IMR-90 (cell line): ENCODE measurements at regions not wholly inside any gene's neighbourhood (a gene's known extent, or its start where the extent isn't known, plus 50 kb on each side); places are given as distances from the start of the nearest gene placed in this dataset.

Source experiments
- ATAC-seq: fragments of 200-7000 bp; cut with Tn5 transposase; 2 replicates; pipeline ENCODE4 v1.9.1; 2020; ENCODE audit warnings: low read depth, mild to moderate bottlenecking, moderate library complexity
- BruUV-seq: library from RNA; stranded (reverse); fragments of 400-500 nt; replicated peaks from 2 replicates; lab custom pipeline; 2021; lab: Mats Ljungman, UMichigan
- CTCF ChIA-PET: fragments of 300-600 bp; formaldehyde crosslinking; extraction: SDS; loops from one replicate; lab custom pipeline; 2021; ENCODE audit warnings: antibody characterized with exemption; lab: Yijun Ruan, JAX
- POLR2A ChIA-PET: fragments of 300-600 bp; sonication (Branson Sonifier 250); formaldehyde crosslinking; loops from one replicate; lab custom pipeline; 2022; ENCODE audit warnings: antibody characterized with exemption; ENCODE audit not compliant: unreplicated experiment; lab: Charles Lee
- DNase-seq: peaks from one replicate; pipeline ENCODE4 v3.0.0; 2013
- H2AFZ ChIP-seq: replicated peaks from 2 replicates; pipeline ENCODE3; 2013; ENCODE audit warnings: low read length, mild to moderate bottlenecking; ENCODE audit not compliant: poor library complexity
- H2AK5ac ChIP-seq: 2 replicates; pipeline ENCODE4 v1.6.1; 2013; ENCODE audit warnings: low read depth, low read length, inconsistent platforms
- H2AK9ac ChIP-seq: replicated peaks from 2 replicates; pipeline ENCODE3; 2013; ENCODE audit warnings: mild to moderate bottlenecking, low read depth, low read length, moderate library complexity; ENCODE audit not compliant: poor library complexity
- H2BK120ac ChIP-seq: 2 replicates; pipeline ENCODE4 v1.6.1; 2013; ENCODE audit warnings: low read depth, low read length, inconsistent platforms
- H2BK15ac ChIP-seq: 3 replicates; pipeline ENCODE4 v1.6.1; 2013; ENCODE audit warnings: low read depth, low read length, inconsistent platforms
- H2BK20ac ChIP-seq: 2 replicates; pipeline ENCODE4 v1.6.1; 2013; ENCODE audit warnings: low read depth, mild to moderate bottlenecking, inconsistent platforms, low read length, moderate library complexity
- H2BK5ac ChIP-seq: 2 replicates; pipeline ENCODE4 v1.6.1; 2013; ENCODE audit warnings: mild to moderate bottlenecking, low read depth, low read length, inconsistent platforms; ENCODE audit not compliant: poor library complexity, severe bottlenecking
- H3K14ac ChIP-seq: replicated peaks from 2 replicates; pipeline ENCODE4 v1.6.1; 2013; ENCODE audit warnings: low read depth, low read length, inconsistent platforms
- H3K18ac ChIP-seq: 2 replicates; pipeline ENCODE4 v1.6.1; 2013; ENCODE audit warnings: low read depth, low read length, control low read depth
- H3K23ac ChIP-seq: 2 replicates; pipeline ENCODE4 v1.6.1; 2013; ENCODE audit warnings: low read depth, low read length, inconsistent platforms
- H3K27ac ChIP-seq: 2 replicates; pipeline ENCODE4 v1.5.1; 2013; ENCODE audit warnings: mild to moderate bottlenecking, control low read depth, low read length; ENCODE audit not compliant: insufficient read depth
- H3K27me3 ChIP-seq: 2 replicates; pipeline ENCODE4 v1.6.1; 2013; ENCODE audit warnings: low read length; ENCODE audit not compliant: control insufficient read depth, insufficient read depth
- H3K36me3 ChIP-seq: 2 replicates; pipeline ENCODE4 v1.6.1; 2013; ENCODE audit warnings: low read length, mixed read lengths; ENCODE audit not compliant: control insufficient read depth, insufficient read depth
- H3K4ac ChIP-seq: 2 replicates; pipeline ENCODE4 v1.6.1; 2013; ENCODE audit warnings: low read depth, low read length, inconsistent platforms
- H3K4me1 ChIP-seq: 2 replicates; pipeline ENCODE4 v1.6.1; 2013; ENCODE audit warnings: low read length, mixed read lengths; ENCODE audit not compliant: control insufficient read depth, insufficient read depth
- H3K4me2 ChIP-seq: 2 replicates; pipeline ENCODE4 v1.6.1; 2013; ENCODE audit warnings: low read depth, mild to moderate bottlenecking, control low read depth, low read length, moderate library complexity
- H3K4me3 ChIP-seq: 2 replicates; pipeline ENCODE4 v1.5.1; 2013; ENCODE audit warnings: low read depth, mild to moderate bottlenecking, control low read depth, low read length, moderate library complexity; ENCODE audit not compliant: insufficient read depth
- H3K56ac ChIP-seq: 2 replicates; pipeline ENCODE4 v1.6.1; 2013; ENCODE audit warnings: low read length, inconsistent platforms; ENCODE audit not compliant: insufficient read depth; ENCODE audit errors: extremely low read depth
- H3K79me1 ChIP-seq, 2 experiments: 2 replicates each; pipeline ENCODE4 v1.6.1; 2013; ENCODE audit warnings: low read length in 2 of 2, inconsistent platforms in 1 of 2, low read depth in 1 of 2
- H3K9ac ChIP-seq: 2 replicates; pipeline ENCODE4 v1.6.1; 2013; ENCODE audit warnings: low read depth, low read length, control low read depth
- H3K9me1 ChIP-seq: 2 replicates; pipeline ENCODE4 v1.6.1; 2013; ENCODE audit warnings: low read length, inconsistent platforms; ENCODE audit not compliant: insufficient read depth
- H3K9me3 ChIP-seq: 2 replicates; pipeline ENCODE4 v1.6.1; 2013; ENCODE audit warnings: low read length; ENCODE audit not compliant: control insufficient read depth, insufficient read depth
- H4K20me1 ChIP-seq: 2 replicates; pipeline ENCODE4 v1.6.1; 2013; ENCODE audit warnings: low read length, inconsistent platforms; ENCODE audit not compliant: insufficient read depth
- H4K5ac ChIP-seq: 2 replicates; pipeline ENCODE4 v1.6.1; 2013; ENCODE audit warnings: mild to moderate bottlenecking, low read depth, low read length, control low read depth
- H4K8ac ChIP-seq, 2 experiments: 2 replicates each; pipeline ENCODE4 v1.6.1; 2013; ENCODE audit warnings: low read depth in 2 of 2, low read length in 2 of 2, control low read depth in 1 of 2, inconsistent platforms in 1 of 2
- H4K91ac ChIP-seq: 2 replicates; pipeline ENCODE4 v1.6.1; 2013; ENCODE audit warnings: low read depth, low read length, inconsistent platforms; ENCODE audit not compliant: insufficient read depth
- BHLHE40 ChIP-seq: fragments of 150-350 bp; IDR thresholded peaks from 2 replicates; pipeline ENCODE4 v1.6.1; 2016; ENCODE audit warnings: mild to moderate bottlenecking, low read depth, low read length
- CHD1 ChIP-seq: IDR thresholded peaks from 2 replicates; pipeline ENCODE4 v1.6.1; 2012; ENCODE audit warnings: low read depth, low read length, improper control_type of control experiment
- FOS ChIP-seq: fragments of 150-350 bp; IDR thresholded peaks from 2 replicates; pipeline ENCODE4 v1.6.1; 2016; ENCODE audit warnings: low read depth, low read length
- MAFK ChIP-seq: IDR thresholded peaks from 2 replicates; pipeline ENCODE4 v1.6.1; 2012; ENCODE audit warnings: low read depth, low read length, improper control_type of control experiment
- MAZ ChIP-seq: IDR thresholded peaks from 2 replicates; pipeline ENCODE4 v1.6.1; 2012; ENCODE audit warnings: low read depth, mild to moderate bottlenecking, low read length, improper control_type of control experiment, moderate library complexity, borderline replicate concordance
- MXI1 ChIP-seq: IDR thresholded peaks from 2 replicates; pipeline ENCODE4 v1.6.1; 2012; ENCODE audit warnings: low read depth, mild to moderate bottlenecking, low read length, moderate library complexity, borderline replicate concordance
- NFE2L2 ChIP-seq: fragments of 150-350 bp; IDR thresholded peaks from 2 replicates; pipeline ENCODE4 v1.6.1; 2016; ENCODE audit warnings: low read depth, mild to moderate bottlenecking, low read length
- POLR2A ChIP-seq: IDR thresholded peaks from 2 replicates; pipeline ENCODE4 v1.6.1; 2012; ENCODE audit warnings: mild to moderate bottlenecking, low read depth, low read length
- RAD21 ChIP-seq: IDR thresholded peaks from 2 replicates; pipeline ENCODE4 v1.6.1; 2012; ENCODE audit warnings: low read length, improper control_type of control experiment
- SMC3 ChIP-seq: fragments of 150-350 bp; IDR thresholded peaks from 2 replicates; pipeline ENCODE4 v1.6.1; 2016; ENCODE audit warnings: low read depth, mild to moderate bottlenecking, antibody characterized with exemption, low read length, moderate library complexity
- WGBS, 2 experiments: methylation state at CpG; one replicate each; pipeline versions ENCODE4 v1.1.5 to v1.1.7; 2013; ENCODE audit warnings: missing lambda C conversion rate in 2 of 2; ENCODE audit not compliant: insufficient read length in 1 of 2; ENCODE audit errors: extremely low coverage in 2 of 2; 5-methylcytosine and 5-hydroxymethylcytosine counted together
- dilution Hi-C: fragments of 300-500 bp; cut with HindIII; formaldehyde crosslinking; loops from one replicate; pipeline ENCODE4 v1.14.3; 2018; ENCODE audit warnings: low sequenced_read_pairs; ENCODE audit not compliant: unreplicated experiment
- in situ Hi-C: fragments of 300-500 bp; cut with MboI; formaldehyde crosslinking; loops from 3 replicates; pipeline ENCODE4 v1.14.3; 2019; ENCODE audit warnings: low sequenced_read_pairs, inconsistent platforms, mixed read lengths
- intact Hi-C: fragments of 100-400 bp; cut with micrococcal nuclease; formaldehyde crosslinking; loops from 2 replicates; pipeline ENCODE4 v1.10.0; 2022
- TF ChIP-seq, protein P1 (sequence below): conservative IDR thresholded peaks from 2 replicates; pipeline ENCODE4 v1.5.1; 2012; ENCODE audit warnings: mild to moderate bottlenecking, low read depth, low read length, improper control_type of control experiment

DNA sequence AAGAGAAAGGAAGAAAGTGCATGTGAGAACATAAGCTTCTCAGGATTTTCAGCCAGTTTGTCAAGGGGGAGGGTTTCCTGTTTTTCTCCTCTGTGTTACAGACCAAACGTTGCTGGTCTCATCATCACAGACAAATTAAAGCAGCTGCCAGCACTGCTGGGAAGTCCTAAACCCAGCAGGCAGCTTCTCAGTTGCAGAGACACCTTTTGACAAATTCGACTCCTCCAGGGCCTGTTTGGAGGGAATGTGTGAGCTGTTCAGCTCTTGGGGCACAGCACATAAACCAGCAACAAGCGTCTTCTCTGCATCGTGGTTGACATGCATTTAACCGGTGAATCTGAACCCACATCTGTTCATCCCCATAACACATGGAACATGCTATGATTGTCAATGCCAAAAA lies 454.6 kb upstream of the RUNX1 start:
- Histone ChIP-seq H2AFZ (peak overlapping the region; percentile 81), H4K91ac (no peak overlapping the region), H3K79me1 (no peaks in the 10 kb centered on the region), H3K27me3 (no peaks in the 10 kb centered on the region), H3K4ac (no peak overlapping the region), H4K20me1 (no peaks in the 10 kb centered on the region), H3K27ac (no peak overlapping the region), H2BK120ac (peak overlapping the region; percentile 37; the same call in 1 of the 2 replicates), H3K23ac (no peak overlapping the region), H3K14ac (no peak overlapping the region; the same call in 1 of the 2 replicates), H2BK15ac (no peak overlapping the region), H4K5ac (no peak overlapping the region), H3K36me3 (no peaks in the 10 kb centered on the region), H3K56ac (no peak overlapping the region), H2AK5ac (peak overlapping the region; percentile 6; the same call in 1 of the 2 replicates), H2AK9ac (no peak overlapping the region), H2BK5ac (no peak overlapping the region), H3K9me3 (no peaks in the 10 kb centered on the region), H3K4me1 (0 out of 2 replicates have a peak, but pooled peaks cover 2% of the 10 kb centered on the region), H3K4me2 (no peak overlapping the region), H4K8ac (peak overlapping the region in 1 of 2 experiments; percentile 58; a peak in 1 of 4 replicates), H2BK20ac (no peak overlapping the region), H3K4me3 (no peak overlapping the region), H3K18ac (no peak overlapping the region), H3K9me1 (0 out of 2 replicates have a peak, but pooled peaks cover 1% of the 10 kb centered on the region), H3K9ac (no peak overlapping the region)
- BruUV-seq: no TSS peak
- DNase-seq: peak; percentile 6
- POLR2A ChIA-PET: no interaction called here
- TF ChIP-seq POLR2A: no peak
- TF ChIP-seq CHD1: no peak
- TF ChIP-seq NFE2L2: no peak
- no peak for TF ChIP-seq BHLHE40
- TF ChIP-seq, protein P1, sequence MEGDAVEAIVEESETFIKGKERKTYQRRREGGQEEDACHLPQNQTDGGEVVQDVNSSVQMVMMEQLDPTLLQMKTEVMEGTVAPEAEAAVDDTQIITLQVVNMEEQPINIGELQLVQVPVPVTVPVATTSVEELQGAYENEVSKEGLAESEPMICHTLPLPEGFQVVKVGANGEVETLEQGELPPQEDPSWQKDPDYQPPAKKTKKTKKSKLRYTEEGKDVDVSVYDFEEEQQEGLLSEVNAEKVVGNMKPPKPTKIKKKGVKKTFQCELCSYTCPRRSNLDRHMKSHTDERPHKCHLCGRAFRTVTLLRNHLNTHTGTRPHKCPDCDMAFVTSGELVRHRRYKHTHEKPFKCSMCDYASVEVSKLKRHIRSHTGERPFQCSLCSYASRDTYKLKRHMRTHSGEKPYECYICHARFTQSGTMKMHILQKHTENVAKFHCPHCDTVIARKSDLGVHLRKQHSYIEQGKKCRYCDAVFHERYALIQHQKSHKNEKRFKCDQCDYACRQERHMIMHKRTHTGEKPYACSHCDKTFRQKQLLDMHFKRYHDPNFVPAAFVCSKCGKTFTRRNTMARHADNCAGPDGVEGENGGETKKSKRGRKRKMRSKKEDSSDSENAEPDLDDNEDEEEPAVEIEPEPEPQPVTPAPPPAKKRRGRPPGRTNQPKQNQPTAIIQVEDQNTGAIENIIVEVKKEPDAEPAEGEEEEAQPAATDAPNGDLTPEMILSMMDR: no peak
- no peak for TF ChIP-seq SMC3
- no peak for TF ChIP-seq MXI1
- TF ChIP-seq MAZ: no peak
- TF ChIP-seq FOS: no peak
- TF ChIP-seq MAFK: no peak
- no peak for TF ChIP-seq RAD21
- CTCF ChIA-PET: no interaction called here
- intact Hi-C loops: loop anchor here (10.0 kb wide), 2 partner anchors 441 to 449 kb away; no protein-coding TSS in a partner anchor
- in situ Hi-C loops: no loop called here
- no CpG with 5 or more reads among the region's 5 CpGs for WGBS, 2 experiments
- dilution Hi-C loops: no loop called here
- ATAC-seq: 0 out of 2 replicates have a peak, but pooled peaks have one; percentile 11
